Mesendoderm (in vitro differentiated cells): ENCODE measurements at regions not wholly inside any gene's neighbourhood (a gene's known extent, or its start where the extent isn't known, plus 50 kb on each side); places are given as distances from the start of the nearest gene placed in this dataset.
A peak's percentile ranks its signal among the peaks of the same experiment; 100 is the strongest.

Source experiments
- DNase-seq: peaks from one replicate; pipeline ENCODE4 v3.0.0; 2013
- H2AK5ac ChIP-seq: 2 replicates; pipeline ENCODE4 v1.6.1; 2013; ENCODE audit warnings: low read length, inconsistent platforms
- H2BK120ac ChIP-seq: 2 replicates; pipeline ENCODE4 v1.6.1; 2013; ENCODE audit warnings: low read depth, mild to moderate bottlenecking, low read length, moderate library complexity, mixed read lengths
- H2BK15ac ChIP-seq: replicated peaks from 2 replicates; pipeline ENCODE4 v1.6.1; 2013; ENCODE audit warnings: low read depth, mild to moderate bottlenecking, moderate library complexity
- H2BK5ac ChIP-seq: 2 replicates; pipeline ENCODE4 v1.6.1; 2013; ENCODE audit warnings: low read length, inconsistent platforms
- H3K18ac ChIP-seq: 2 replicates; pipeline ENCODE4 v1.6.1; 2013; ENCODE audit warnings: mild to moderate bottlenecking, low read length, mixed read lengths
- H3K23ac ChIP-seq: one replicate; pipeline ENCODE4 v1.6.1; 2013; ENCODE audit warnings: low read length
- H3K27ac ChIP-seq: 2 replicates; pipeline ENCODE4 v1.5.1; 2013; ENCODE audit warnings: low read depth, mild to moderate bottlenecking, inconsistent platforms, low read length, moderate library complexity
- H3K27me3 ChIP-seq: 2 replicates; pipeline ENCODE4 v1.6.1; 2013; ENCODE audit warnings: low read length, control low read depth, mild to moderate bottlenecking, inconsistent platforms; ENCODE audit not compliant: insufficient read depth, poor library complexity
- H3K36me3 ChIP-seq: 2 replicates; pipeline ENCODE4 v1.6.1; 2013; ENCODE audit warnings: low read length, inconsistent platforms; ENCODE audit not compliant: control insufficient read depth, insufficient read depth
- H3K4ac ChIP-seq: one replicate; pipeline ENCODE4 v1.6.1; 2013; ENCODE audit warnings: low read depth, mild to moderate bottlenecking, low read length, moderate library complexity
- H3K4me1 ChIP-seq: 2 replicates; pipeline ENCODE4 v1.6.1; 2013; ENCODE audit warnings: low read depth, low read length, inconsistent platforms; ENCODE audit not compliant: control insufficient read depth
- H3K4me2 ChIP-seq: 2 replicates; pipeline ENCODE4 v1.6.1; 2013; ENCODE audit warnings: low read length
- H3K4me3 ChIP-seq: 2 replicates; pipeline ENCODE4 v1.5.1; 2013; ENCODE audit warnings: mild to moderate bottlenecking, low read length
- H3K56ac ChIP-seq: one replicate; pipeline ENCODE4 v1.6.1; 2013; ENCODE audit warnings: low read length
- H3K79me1 ChIP-seq: 2 replicates; pipeline ENCODE4 v1.6.1; 2013; ENCODE audit warnings: low read length, inconsistent platforms
- H3K79me2 ChIP-seq: 2 replicates; pipeline ENCODE4 v1.6.1; 2013; ENCODE audit warnings: mild to moderate bottlenecking, low read length; ENCODE audit not compliant: control insufficient read depth, insufficient read depth
- H3K9ac ChIP-seq: 2 replicates; pipeline ENCODE4 v1.6.1; 2013; ENCODE audit warnings: low read length, inconsistent platforms
- H4K5ac ChIP-seq: one replicate; pipeline ENCODE4 v1.6.1; 2013; ENCODE audit warnings: low read length
- H4K8ac ChIP-seq: one replicate; pipeline ENCODE4 v1.6.1; 2013; ENCODE audit warnings: low read depth, mild to moderate bottlenecking, control low read depth, low read length, moderate library complexity
- WGBS: extraction: QIAGEN DNeasy Blood & Tissue Kit; methylation state at CpG from one replicate; pipeline ENCODE4 v1.1.7; 2013; ENCODE audit warnings: low lambda C conversion rate, missing lambda C conversion rate; ENCODE audit not compliant: insufficient coverage; ENCODE audit errors: extremely low coverage; 5-methylcytosine and 5-hydroxymethylcytosine counted together

GRCh38 chr3:103698646-103699045 is 1263.8 kb downstream of the ZPLD1 start:
- WGBS: no CpG with 5 or more reads among the region's 1 CpG
- Histone ChIP-seq H2BK5ac (no peak overlapping the region), H3K27me3 (no peaks in the 10 kb centered on the region), H3K4me3 (no peak overlapping the region), H2BK15ac (no peak overlapping the region), H3K27ac (no peak overlapping the region), H3K4ac (no peak overlapping the region), H3K23ac (no peak overlapping the region), H3K79me1 (no peaks in the 10 kb centered on the region), H4K5ac (no peak overlapping the region), H3K36me3 (no peaks in the 10 kb centered on the region), H4K8ac (no peak overlapping the region), H3K9ac (no peak overlapping the region), H3K18ac (no peak overlapping the region), H3K4me2 (no peak overlapping the region), H2AK5ac (no peak overlapping the region), H3K56ac (no peak overlapping the region), H3K4me1 (no peaks in the 10 kb centered on the region), H2BK120ac (no peak overlapping the region), H3K79me2 (no peaks in the 10 kb centered on the region)
- DNase-seq: no peak

- Histone ChIP-seq H3K36me3 (no peaks in the 10 kb centered on the region), H4K5ac (no peak overlapping the region), H2BK5ac (no peak overlapping the region), H3K79me2 (no peaks in the 10 kb centered on the region), H3K4me2 (no peak overlapping the region), H3K27ac (no peak overlapping the region), H3K4ac (no peak overlapping the region), H2BK120ac (no peak overlapping the region), H2BK15ac (no peak overlapping the region), H3K4me3 (no peak overlapping the region), H3K4me1 (no peaks in the 10 kb centered on the region), H3K18ac (no peak overlapping the region), H3K79me1 (no peaks in the 10 kb centered on the region), H2AK5ac (no peak overlapping the region), H3K9ac (no peak overlapping the region), H3K56ac (no peak overlapping the region), H4K8ac (no peak overlapping the region), H3K27me3 (no peaks in the 10 kb centered on the region), H3K23ac (no peak overlapping the region)
- WGBS: no CpG with 5 or more reads among the region's 3 CpGs
- DNase-seq: no peak
Observed at GRCh38 chr3:103699228-103699627, 1264.4 kb downstream of the ZPLD1 start.

DNA sequence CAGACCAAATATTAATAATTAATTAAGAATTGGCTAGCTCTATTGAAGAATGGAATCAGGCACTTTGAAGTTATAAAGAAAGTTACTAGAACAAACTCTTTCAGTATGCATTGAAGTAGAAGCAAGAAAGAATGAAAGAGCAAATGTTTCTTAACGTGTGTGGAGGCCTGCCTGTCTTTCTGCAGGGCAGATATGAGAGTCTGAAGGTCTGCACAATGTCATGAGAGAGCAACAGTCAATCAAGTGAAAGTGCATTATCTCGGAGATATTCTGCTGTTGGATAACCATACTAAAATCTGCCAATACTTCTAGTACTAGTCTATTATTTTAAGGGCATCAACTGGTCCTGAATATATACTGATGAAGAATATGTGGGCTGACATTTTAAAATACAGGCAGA is 1270.8 kb downstream of the ZPLD1 start:
- no CpG with 5 or more reads among the region's 2 CpGs for WGBS
- no peak overlapping the region for H3K4me3 ChIP-seq
- no peaks in the 10 kb centered on the region for H3K79me2 ChIP-seq
- no peak overlapping the region for H3K9ac ChIP-seq
- no peak overlapping the region for H4K5ac ChIP-seq
- no peak overlapping the region for H3K27ac ChIP-seq
- H3K36me3 ChIP-seq: no peaks in the 10 kb centered on the region
- H2BK5ac ChIP-seq: no peak overlapping the region
- no peak for DNase-seq
- no peaks in the 10 kb centered on the region for H3K27me3 ChIP-seq
- H3K23ac ChIP-seq: no peak overlapping the region
- H3K4me1 ChIP-seq: no peaks in the 10 kb centered on the region
- no peak overlapping the region for H3K4ac ChIP-seq
- no peak overlapping the region for H2AK5ac ChIP-seq
- no peaks in the 10 kb centered on the region for H3K79me1 ChIP-seq
- no peak overlapping the region for H3K56ac ChIP-seq
- no peak overlapping the region for H3K4me2 ChIP-seq
- H2BK120ac ChIP-seq: no peak overlapping the region
- no peak overlapping the region for H2BK15ac ChIP-seq
- H3K18ac ChIP-seq: no peak overlapping the region
- H4K8ac ChIP-seq: no peak overlapping the region

DNA sequence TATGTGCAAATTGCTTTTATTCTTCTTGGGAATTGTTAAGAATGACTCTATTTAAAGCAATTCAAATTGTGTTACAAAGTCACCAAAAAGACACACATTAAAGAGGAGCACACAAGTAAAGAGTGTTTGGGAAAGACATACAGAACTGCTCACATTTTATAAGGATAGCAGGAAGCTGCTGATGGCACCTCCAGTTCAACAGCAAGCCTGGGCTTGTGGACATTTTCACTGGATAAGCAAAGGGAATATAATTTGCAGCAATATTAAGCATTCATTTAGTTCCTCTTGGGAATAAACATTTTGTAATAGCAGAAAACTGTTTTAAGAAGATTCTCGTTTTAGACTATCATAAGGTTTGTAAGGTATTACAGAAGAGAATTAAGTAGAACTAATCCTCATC is 1271.9 kb downstream of the ZPLD1 start:
- no peak overlapping the region for H3K18ac ChIP-seq
- H3K79me1 ChIP-seq: no peaks in the 10 kb centered on the region
- H3K23ac ChIP-seq: no peak overlapping the region
- no peak overlapping the region for H3K27ac ChIP-seq
- no peak overlapping the region for H3K4ac ChIP-seq
- H3K4me3 ChIP-seq: no peak overlapping the region
- H2AK5ac ChIP-seq: no peak overlapping the region
- H3K4me1 ChIP-seq: no peaks in the 10 kb centered on the region
- no peak for DNase-seq
- no peak overlapping the region for H3K56ac ChIP-seq
- H2BK15ac ChIP-seq: no peak overlapping the region
- no peak overlapping the region for H4K5ac ChIP-seq
- no CpG with 5 or more reads among the region's 1 CpG for WGBS
- H2BK120ac ChIP-seq: no peak overlapping the region
- no peak overlapping the region for H3K4me2 ChIP-seq
- no peak overlapping the region for H2BK5ac ChIP-seq
- no peaks in the 10 kb centered on the region for H3K36me3 ChIP-seq
- no peak overlapping the region for H4K8ac ChIP-seq
- no peaks in the 10 kb centered on the region for H3K79me2 ChIP-seq
- H3K9ac ChIP-seq: no peak overlapping the region
- no peaks in the 10 kb centered on the region for H3K27me3 ChIP-seq

- H3K4me1 ChIP-seq: no peaks in the 10 kb centered on the region
- H2AK5ac ChIP-seq: no peak overlapping the region
- no peak overlapping the region for H3K23ac ChIP-seq
- H4K8ac ChIP-seq: no peak overlapping the region
- no peak for DNase-seq
- no peak overlapping the region for H3K9ac ChIP-seq
- H3K79me1 ChIP-seq: no peaks in the 10 kb centered on the region
- H3K36me3 ChIP-seq: no peaks in the 10 kb centered on the region
- H4K5ac ChIP-seq: no peak overlapping the region
- no peak overlapping the region for H3K4me3 ChIP-seq
- H3K79me2 ChIP-seq: no peaks in the 10 kb centered on the region
- no peak overlapping the region for H3K56ac ChIP-seq
- no CpG with 5 or more reads among the region's 5 CpGs for WGBS
- H3K27me3 ChIP-seq: no peaks in the 10 kb centered on the region
- no peak overlapping the region for H2BK5ac ChIP-seq
- no peak overlapping the region for H2BK120ac ChIP-seq
- no peak overlapping the region for H3K27ac ChIP-seq
- H2BK15ac ChIP-seq: no peak overlapping the region
- no peak overlapping the region for H3K18ac ChIP-seq
- no peak overlapping the region for H3K4me2 ChIP-seq
- H3K4ac ChIP-seq: no peak overlapping the region
Observed at GRCh38 chr3:103711670-103712069, 1276.9 kb downstream of the ZPLD1 start.

GRCh38 chr3:103712320-103713008 is 1277.6 kb downstream of the ZPLD1 start:
- no peak overlapping the region for H2AK5ac ChIP-seq
- H3K4me3 ChIP-seq: no peak overlapping the region
- H3K23ac ChIP-seq: no peak overlapping the region
- peak; percentile 18 for DNase-seq
- H3K36me3 ChIP-seq: no peaks in the 10 kb centered on the region
- no CpG with 5 or more reads among the region's 1 CpG for WGBS
- H3K56ac ChIP-seq: no peak overlapping the region
- H3K79me1 ChIP-seq: no peaks in the 10 kb centered on the region
- H2BK5ac ChIP-seq: no peak overlapping the region
- no peak overlapping the region for H3K18ac ChIP-seq
- H2BK15ac ChIP-seq: no peak overlapping the region
- H4K8ac ChIP-seq: no peak overlapping the region
- no peak overlapping the region for H3K9ac ChIP-seq
- H3K79me2 ChIP-seq: no peaks in the 10 kb centered on the region
- H3K4ac ChIP-seq: no peak overlapping the region
- H3K27me3 ChIP-seq: no peaks in the 10 kb centered on the region
- H2BK120ac ChIP-seq: no peak overlapping the region
- H4K5ac ChIP-seq: no peak overlapping the region
- H3K4me2 ChIP-seq: no peak overlapping the region
- no peak overlapping the region for H3K27ac ChIP-seq
- H3K4me1 ChIP-seq: no peaks in the 10 kb centered on the region
